SW 1271 (cell line): ENCODE measurements at regions not wholly inside any gene's neighbourhood (a gene's known extent, or its start where the extent isn't known, plus 50 kb on each side); places are given as distances from the start of the nearest gene placed in this dataset.
"Not testable (repeated sequence)": the region's sequence is repeated elsewhere in the genome, so short reads cannot be mapped to it uniquely, and the experiment has no call there.

Experiments used
- DNase-seq, 2 experiments: peaks; one replicate each; lab custom pipeline; 2025; lab: John Stamatoyannopoulos, UW

- no peak for DNase-seq
Observed at GRCh38 chrX:99091459-99091858, 1318.6 kb downstream of the PCDH19 start.

GRCh38 chrX:99078301-99078700 lies 1331.8 kb downstream of the PCDH19 start:
- no peak for DNase-seq

- DNase-seq, result no peak
Observed at GRCh38 chrX:99077099-99077498, 1333.0 kb downstream of the PCDH19 start.

DNA sequence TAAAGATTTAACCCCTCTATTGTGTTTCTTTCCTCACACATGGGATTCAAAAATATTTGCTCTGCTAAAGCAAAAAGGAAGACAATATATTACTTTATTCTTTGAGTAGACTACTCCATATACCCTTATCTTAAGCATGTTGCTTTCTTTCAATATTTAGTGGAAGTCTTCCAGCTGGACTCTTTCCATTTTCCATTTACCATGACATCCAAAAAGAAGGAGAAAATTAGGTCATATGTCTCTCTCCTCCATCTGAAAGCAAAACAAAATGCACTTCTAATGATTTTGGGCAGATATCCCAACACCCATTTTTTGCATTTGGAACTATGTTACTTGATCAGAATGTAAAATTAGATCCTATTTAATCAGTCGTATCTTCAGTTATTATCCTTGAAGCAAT lies 1336.5 kb downstream of the PCDH19 start:
- no peak for DNase-seq

DNA sequence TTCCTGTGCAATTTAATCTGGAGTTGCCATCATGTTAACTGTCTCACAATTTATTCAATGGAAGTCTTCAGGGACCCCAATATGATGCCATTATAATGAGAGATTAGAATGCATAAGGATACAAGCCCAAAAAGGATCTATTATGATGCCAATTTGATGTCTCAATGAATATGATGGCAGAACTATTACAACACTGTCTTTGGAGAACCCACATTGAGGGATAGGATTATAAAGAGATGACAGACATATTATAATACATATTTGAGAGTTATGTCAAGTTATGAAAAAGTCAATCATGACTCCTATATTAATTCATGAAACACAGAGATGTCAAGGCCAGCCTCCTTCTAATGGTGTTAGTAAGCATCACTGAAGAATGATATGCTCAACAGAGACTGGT lies 1358.4 kb downstream of the PCDH19 start:
- no peak for DNase-seq

- DNase-seq, result no peak
Observed at GRCh38 chrX:99033226-99033901, 1376.7 kb downstream of the PCDH19 start.

GRCh38 chrX:99010957-99011356 lies 1399.1 kb downstream of the PCDH19 start:
- no peak for DNase-seq

DNA sequence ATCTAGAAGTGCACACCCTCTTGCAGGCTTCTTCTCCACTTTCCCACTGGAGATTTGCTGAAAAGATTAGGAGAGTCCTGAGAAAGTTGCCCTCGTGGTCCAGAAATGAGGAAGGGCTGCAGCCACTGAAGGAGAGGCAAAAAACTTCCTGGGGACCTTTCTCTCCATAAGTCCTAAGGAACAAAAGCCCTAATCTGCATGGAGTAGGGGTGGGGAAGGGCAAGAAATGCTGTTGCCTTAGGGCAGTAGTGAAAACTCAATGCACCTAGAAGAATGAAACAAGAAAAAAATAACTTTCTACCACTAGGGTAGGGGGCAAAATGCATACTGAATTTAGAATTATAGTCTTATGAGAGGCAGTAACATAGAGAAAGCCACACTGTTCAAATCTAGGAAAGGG lies 1408.8 kb downstream of the PCDH19 start:
- DNase-seq, result no peak

DNA sequence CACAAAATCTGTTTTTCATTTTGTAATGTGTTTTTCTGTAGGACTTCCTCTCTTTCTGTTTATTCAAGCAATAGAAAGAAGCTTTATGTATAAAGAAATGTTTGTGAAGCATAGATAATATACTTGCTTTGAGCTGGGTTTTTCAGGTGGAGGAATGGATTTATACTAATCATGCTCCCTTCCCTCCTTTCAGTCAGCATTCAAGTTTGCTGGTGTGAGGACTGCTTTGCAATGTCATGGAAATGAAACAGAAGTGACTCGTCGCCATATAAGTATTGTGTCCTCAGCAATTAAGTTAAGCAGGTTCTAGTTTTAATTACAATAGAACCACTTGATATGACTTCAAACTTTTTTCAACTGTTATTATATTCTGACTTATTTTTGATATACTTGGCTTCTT lies 1447.1 kb downstream of the PCDH19 start:
- no peak for DNase-seq

DNA sequence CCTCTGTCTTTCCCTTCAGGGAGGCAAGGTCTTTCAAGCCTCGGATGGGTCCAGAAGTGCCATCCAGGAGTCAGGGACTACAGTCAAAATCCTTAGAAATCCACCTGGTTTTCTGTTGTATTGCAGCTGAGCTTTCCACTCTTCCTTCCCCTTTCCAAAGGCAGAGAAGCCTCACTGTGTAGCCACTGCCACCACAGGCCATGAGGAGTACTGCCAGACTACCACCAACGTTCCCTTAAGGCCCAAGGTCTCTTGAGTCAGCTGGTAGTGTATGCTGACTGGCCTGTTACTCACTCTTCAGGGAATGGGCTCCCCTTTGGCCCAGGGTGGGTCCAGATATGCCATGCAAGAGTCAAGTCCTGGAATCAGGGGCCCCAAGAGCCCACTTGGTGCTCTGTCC lies 1454.1 kb downstream of the PCDH19 start:
- DNase-seq, result no peak

GRCh38 chrX:98939456-98939855 lies 1470.6 kb downstream of the PCDH19 start:
- no peak for DNase-seq

- DNase-seq, result no peak
Observed at GRCh38 chrX:98931216-98931615, 1478.9 kb downstream of the PCDH19 start.

DNA sequence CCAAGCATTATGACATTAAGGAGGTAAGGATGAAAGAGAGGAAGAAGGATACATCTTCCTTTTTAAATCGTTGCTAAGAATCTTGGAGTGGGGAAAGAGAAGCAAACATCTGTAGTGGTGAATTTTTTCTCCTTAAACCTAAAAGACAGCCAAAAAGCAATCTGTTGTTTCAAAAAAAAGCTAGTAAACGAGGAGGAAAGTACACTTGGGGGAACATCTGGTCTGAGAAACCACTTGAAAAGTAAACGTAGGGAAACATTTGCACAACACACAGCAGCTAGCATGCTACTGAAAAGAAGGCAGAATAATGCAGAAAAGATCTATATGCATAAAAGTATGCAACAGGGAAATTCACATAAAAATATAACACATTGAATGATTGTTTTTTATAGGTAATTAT lies 1485.6 kb downstream of the PCDH19 start:
- no peak for DNase-seq

GRCh38 chrX:98897191-98897590 lies 1512.9 kb downstream of the PCDH19 start:
- DNase-seq, result no peak

GRCh38 chrX:98850639-98851038 lies 1559.4 kb downstream of the PCDH19 start:
- DNase-seq, result not testable (repeated sequence)
